HG02981 (cell line): ENCODE measurements at regions not wholly inside any gene's neighbourhood (a gene's known extent, or its start where the extent isn't known, plus 50 kb on each side); places are given as distances from the start of the nearest gene placed in this dataset.
A peak's percentile ranks its signal among the peaks of the same experiment; 100 is the strongest.

ENCODE experiments used
- ATAC-seq: cut with Tn5 transposase; IDR thresholded peaks from one replicate; pipeline ENCODE4 v1.9.1; 2021; ENCODE audit warnings: mild to moderate bottlenecking, moderate library complexity; ENCODE audit not compliant: unreplicated experiment

DNA sequence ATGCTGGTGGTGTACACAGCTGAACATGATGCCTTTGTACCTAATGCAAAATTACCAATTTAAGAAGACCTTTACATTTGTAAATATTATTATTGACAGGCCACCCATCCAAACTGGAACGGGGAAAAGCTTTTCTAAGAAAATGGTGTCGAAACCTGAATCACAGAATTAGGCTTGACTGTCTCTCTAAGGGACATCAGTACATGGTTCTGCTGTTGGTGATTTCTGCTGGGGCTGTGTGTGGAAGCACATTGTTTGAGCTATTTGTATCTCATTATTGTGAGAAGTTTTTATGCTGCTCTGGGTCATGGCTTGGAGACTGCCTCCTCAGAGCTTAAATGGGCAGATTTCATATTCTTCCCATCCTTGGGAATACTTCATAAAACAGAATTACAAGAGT, 420.9 kb upstream of the POU3F3 start:
- ATAC-seq: no peak

DNA sequence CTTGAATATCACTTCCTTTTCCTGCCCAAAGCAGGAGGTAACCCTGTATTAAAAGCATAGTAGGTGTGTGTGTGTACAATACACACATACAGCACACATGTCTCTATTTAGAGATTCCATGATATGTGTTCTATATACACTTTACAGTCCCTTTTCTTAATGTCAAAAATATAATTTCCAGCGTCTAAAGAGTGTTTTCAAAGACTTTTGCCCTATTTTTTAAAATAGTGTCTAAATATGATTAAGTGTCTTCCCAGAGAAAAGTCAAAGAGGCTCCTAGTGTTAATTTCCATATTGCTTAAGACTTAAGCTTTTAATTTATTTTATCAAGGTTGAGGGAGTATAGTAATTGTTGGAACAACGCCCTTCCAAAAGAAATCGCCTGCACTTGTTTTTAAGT, 420.3 kb upstream of the POU3F3 start:
- ATAC-seq: no peak

DNA sequence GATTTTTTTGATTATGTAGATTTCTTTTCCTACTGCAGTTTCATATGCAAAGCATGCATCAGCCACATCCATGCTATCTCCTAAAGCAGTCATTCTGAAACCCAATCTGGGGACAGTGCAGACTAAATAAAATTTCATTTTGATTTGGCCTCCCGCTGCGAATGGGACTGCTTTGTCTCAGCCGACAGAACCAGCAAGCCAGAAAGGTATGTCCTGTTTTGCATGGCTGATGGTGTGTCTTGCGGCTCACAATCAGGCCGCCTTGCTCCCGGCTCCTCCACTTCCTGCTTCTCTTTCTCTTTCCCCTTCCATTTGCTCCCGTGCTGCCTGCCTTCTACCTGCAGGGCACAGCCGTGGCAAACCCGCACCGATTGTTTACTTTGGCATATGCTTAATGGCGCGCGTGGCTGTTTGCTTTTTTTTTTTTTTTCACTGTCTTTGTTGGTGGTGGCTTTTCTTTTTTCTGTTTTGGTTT, 419.6 kb upstream of the POU3F3 start:
- ATAC-seq: peak; percentile 62

DNA sequence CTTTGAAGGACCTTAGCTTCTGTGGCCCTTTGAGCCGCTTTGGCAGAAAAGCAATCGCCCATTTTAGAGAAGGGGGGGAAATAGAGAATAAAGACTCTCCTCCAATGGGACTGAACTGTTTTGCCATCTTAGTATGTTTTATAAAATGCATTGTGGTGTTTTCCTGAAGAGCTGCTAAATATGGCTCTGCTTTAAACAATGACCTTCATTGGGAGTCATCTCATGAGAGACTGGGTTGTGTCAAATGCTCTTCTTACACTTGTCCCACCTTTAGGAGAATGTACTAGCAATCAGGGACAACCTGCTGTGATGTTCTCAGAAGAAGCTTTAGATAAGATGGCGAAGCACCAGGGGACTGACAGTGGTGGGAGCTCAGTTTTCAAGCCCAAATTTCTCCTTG, 418.9 kb upstream of the POU3F3 start:
- no peak for ATAC-seq

DNA sequence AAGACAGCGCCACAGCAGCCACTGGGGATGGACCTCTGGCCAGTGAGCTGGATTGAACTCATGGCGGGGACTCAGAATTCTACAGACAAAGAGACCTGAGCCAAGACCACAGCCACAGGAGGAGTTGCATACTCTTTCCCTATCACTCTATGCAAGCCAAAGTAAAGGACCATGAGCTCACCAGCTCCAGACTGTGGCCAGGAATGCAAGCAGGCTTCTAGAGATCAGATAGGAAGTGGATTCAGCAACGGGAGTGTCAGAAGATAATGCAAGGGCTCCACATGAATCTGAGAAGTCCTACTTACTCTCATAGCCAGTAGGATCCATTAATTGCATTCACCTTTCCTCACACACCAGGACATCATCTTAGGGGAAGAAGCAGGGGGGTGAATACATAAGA, 415.4 kb upstream of the POU3F3 start:
- no peak for ATAC-seq

DNA sequence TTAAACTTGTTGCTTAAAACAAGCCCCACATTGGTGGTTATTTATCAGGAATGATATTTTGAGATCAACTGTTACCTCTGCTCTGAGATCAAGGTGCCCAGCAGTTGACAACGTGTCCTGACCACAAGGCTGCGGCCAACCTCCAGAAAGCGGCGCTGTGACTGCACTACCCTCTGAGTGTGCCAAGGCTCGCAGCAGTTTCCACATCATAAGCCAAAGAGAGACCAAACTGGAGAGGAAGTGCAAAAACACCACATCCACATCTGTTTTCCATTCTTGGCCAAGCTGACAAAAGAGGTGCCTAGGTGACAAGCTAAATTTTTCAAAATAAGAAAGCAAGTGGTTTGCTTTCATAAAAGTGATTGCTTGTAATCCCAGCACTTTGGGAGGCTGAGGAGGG, 410.8 kb upstream of the POU3F3 start:
- ATAC-seq: no peak

DNA sequence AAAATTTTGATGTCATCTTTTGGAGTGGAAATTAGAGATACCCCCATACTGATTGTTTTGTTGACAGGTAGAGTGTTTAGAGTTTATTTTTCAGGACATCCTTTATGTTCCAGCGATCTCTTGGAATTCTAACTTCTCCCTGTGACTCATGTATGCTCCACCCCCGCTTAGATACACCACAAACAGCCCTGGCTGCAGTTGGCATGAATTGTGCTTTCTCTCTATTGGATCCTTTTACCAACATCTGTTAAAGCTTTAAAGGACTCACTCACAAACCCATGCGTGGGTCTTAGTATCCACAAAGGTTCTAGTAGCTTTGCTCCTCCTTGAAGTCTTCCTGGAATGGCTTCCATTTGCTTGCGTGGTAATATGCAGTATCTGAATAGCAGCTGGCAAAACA, 409.5 kb upstream of the POU3F3 start:
- ATAC-seq: no peak

DNA sequence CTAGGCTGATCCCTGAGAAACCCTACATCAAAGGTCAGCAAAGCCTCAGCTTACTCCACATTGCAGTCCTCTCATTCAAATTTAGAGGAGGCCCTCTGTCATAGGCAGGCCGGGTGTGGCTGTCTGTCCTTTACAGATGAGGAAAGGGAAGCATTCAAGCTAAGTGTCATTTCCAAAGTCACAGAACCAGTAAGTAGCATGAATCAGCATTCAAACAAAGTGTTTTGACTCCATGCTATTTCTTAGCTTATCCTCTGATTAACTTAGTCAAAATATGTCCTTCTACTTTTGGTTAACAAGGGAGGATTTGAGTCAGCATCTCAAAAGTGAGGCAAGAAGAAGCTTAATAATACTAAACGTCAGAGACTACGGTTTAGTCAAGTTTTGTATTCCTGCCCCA, 409.0 kb upstream of the POU3F3 start:
- ATAC-seq: no peak

DNA sequence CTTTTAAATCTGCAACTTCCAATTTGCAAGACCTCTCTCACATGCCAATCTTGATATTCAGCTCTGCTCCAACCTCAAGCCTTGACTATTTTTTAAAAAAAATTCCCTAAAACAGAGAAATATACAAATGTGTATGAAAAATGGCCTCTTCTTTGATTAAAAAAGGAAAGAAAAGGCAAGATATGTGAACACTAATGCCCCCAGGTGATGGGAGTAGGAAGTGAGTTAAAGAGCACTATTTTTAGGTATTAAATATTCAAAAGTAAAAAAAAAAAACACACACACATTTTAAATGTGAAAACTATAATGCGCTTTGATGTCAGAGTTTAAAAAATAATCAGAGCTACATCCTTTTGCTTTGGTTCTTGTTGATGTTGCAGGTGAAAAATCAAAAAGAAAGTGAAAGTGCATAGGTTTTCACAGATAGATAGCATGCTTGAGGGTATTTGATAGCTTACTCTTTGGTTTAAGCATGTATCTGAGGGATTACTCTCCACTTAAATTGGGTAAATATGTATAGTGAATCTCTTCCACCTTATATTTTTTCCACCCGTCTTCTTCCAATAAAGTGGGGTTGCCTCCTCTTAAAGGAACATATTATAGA, 406.0 kb upstream of the POU3F3 start:
- no peak for ATAC-seq

DNA sequence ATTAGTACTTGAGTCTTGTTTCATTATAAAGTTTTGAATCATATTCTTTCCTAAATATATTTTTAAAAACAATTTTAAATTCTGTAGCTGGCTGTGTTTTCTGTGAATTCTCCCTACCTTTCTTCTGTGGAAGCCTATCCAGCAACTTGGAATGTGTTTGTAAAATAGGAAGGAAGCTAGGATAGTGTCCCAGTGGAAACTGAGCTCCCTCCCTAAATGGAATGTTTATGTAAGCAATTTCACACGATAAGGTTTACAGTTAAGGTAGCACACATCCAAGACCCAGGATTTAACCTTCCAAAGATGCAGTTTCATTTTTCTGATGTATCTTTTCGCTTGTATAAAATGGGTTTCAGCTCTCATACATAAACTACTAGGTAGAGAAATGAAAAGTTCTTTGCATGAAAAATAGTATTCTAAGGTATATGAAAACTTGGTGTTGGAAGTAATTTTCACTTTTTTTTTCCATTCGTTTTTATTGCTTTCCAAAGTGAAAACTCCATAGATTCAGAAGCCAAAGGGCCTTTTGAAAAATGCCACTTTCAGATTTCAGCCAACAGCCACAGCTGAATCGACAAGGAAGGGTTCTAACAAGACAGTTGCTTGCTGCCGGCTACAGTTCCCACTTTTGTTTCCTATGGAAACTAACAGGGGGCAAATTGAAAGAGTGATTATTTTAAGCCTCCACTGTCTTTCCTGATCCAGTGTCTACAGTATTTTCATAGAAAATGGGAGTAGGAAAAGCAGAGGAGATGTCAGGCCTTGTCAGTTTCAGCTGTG, 405.1 kb upstream of the POU3F3 start:
- ATAC-seq: no peak

DNA sequence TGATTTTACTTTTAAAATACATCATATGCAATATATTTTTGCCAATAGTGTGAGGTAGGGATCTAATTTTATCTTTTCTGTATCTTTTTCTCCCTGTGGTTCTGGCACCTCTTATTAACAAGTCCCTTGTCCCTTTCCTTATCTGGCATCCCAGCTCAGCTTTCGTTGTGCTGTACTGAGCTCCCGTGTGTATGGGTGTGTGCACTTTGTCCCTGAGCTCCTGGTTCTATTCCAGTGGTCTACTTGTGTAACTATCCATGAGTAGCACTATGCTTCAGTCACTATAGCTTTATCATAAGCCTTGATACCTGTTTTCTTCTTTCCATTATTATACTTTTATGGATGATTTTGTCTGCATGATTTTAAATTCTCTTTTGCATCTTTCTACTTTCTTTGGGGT, 401.4 kb upstream of the POU3F3 start:
- no peak for ATAC-seq

DNA sequence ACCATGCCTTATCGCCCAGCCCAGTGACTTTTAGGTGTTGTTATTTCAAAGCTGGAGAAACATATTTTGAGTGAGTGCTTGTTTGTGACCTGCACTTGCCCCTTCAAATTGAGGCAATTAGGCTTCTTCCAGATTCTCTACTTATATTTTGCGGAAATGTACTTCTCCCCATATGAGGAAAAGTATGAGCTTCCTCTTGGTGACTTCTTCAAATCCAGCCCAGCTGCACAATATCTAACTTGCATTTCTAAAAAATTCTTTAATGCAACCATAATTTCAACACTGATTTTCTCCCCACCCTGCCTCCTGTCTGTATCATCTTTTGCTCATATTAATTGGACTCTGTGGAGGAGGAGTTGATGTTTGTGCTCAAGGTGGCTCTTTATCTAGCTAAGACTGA, 391.2 kb upstream of the POU3F3 start:
- ATAC-seq: no peak

DNA sequence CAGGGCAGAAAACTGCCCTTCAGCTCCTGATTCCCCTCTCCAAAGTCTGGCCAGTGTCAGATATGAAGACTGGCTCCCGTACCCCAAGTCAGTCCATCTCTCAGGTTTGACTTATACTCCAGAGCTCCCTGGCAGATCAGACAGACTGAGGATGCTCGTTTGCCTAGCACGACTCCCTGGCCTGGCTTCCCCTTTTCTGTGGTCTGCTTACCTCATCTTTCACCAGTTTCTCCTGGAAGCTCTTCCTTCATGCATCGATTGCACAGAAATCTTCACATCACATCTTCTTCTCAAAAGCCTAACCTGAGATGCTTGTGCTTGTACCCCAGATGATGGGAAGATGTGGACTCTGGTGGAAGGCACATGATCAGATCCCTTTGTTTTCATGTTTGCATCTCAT, 387.9 kb upstream of the POU3F3 start:
- no peak for ATAC-seq

DNA sequence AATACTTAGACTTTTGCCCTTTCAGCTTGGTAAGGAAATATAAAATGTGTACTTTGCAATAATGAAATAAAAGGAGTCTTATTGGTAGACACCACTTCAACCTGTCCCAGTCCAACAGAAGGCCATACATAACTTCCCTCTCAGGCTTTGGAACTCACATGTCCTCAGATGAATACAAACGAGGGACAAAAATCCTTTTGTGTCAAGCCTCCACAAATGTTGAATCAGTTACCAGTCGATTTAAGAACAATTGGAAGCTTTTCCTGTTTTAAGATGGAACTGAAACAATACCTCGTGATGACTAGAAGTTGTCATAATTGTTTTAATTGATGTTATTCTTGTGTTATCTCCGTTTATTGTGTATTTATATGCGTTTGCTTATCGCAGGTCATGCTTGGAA, 385.1 kb upstream of the POU3F3 start:
- no peak for ATAC-seq

DNA sequence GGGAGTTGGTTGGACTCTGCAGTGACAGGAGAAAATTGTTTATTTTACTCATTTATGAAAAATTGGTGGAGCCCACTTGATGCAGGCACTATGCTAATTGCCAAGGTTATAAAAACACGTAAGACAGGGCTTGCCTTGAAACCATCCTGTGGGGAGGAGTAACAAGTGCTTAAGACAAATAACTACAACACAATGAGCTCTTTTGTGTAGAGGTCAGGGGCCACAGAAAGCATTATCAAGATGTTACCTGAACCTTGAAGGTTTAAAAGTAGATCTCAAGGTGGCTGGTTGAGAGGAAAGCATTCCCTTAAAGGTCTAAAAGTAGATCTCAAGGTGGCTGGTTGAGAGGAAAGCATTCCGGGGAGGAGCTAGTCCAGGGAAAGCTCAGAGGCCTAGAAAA, 381.8 kb upstream of the POU3F3 start:
- no peak for ATAC-seq

DNA sequence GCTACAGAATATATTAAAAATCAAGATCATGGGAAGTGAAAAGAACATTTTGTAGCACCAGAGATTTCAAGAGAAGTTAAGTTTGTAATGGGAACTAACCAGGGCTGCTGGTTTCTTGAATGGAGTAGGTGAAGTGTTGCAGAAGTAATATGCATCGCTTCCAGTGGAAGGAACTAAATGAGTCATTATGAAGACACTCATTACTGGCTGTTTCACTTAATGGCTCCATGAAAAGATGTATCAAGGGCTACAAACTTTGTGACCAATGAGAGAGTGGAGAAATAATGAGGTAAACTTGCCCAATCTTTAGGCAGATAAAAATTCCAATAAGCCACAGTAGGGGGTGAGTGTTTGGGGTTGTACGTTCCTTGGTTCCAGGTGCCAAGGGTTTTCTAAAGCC, 380.4 kb upstream of the POU3F3 start:
- no peak for ATAC-seq

DNA sequence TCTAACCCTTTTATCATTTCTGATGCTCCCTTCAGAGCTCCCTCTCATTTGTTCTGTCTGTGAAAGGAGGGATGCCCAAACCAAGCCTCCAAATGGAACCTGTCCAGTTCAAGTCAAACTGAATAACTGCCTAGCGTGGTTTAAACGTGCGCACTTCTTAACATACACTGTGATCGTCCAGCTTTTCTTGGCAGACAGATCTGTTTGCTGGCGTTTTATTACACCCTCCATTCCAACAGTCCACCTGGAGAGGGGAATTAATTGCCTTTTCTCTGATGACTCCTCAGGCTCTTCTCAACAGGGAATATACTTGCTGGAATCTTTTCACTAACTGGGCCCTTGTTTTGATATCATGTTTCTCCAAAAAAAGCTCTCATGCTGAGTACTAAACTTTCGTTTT, 379.2 kb upstream of the POU3F3 start:
- ATAC-seq: no peak

DNA sequence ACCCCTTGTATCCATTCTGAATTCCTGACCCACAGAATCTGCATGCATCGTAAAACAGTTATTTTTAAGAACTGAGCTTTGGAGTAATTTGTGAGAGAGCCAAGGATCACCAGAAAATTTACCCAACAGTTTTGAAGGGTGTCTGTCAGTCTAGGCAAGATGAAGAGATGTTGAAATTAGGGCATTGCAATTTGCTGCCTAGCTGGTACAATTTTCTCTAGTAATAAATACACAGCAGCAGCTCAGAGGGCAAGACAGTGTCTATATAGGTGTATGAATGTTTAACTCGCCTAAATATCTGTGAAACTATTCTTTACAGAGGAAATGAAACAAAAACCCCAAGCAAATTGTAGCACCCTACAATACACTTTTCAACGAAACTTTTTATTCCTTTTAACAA, 377.8 kb upstream of the POU3F3 start:
- ATAC-seq: no peak

DNA sequence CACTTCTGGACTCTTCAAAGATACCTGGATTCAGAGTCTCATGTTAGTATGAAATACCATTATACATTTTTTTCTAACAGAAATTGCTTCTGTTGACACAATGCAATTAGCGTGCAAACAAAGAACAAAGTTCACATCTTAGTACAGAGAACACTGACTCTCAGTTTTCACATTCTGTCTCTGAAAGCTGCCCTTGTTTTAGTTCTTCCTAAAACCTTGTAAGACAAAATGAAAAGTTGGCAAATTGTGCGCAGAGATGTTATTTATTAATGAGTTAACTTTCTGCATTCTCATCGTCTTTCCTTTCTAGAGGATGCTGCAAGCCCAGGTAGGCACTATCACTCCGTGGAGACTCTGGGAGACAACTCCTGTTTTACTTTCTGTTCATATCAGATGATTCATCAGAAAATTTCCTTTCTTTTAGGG, 377.3 kb upstream of the POU3F3 start:
- no peak for ATAC-seq

DNA sequence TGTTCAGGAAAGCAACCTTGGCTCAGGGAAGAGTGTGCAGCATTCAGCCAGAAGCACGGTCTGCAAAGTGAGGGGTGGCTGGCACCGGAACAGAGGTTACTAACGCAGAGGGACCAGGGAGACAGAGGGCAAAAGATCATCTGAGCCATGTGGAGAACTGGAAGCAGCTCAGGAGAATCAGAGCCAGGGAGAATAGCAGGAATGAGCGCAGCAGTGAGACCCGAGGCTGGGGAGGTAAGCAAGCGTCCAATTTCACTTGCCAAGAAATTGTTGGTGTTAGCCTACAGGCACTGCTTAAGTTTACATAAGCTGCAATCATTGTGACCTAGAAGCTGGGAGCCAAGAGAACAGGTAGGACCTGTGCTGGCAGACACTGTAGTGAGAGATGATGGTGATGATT, 372.6 kb upstream of the POU3F3 start:
- no peak for ATAC-seq

DNA sequence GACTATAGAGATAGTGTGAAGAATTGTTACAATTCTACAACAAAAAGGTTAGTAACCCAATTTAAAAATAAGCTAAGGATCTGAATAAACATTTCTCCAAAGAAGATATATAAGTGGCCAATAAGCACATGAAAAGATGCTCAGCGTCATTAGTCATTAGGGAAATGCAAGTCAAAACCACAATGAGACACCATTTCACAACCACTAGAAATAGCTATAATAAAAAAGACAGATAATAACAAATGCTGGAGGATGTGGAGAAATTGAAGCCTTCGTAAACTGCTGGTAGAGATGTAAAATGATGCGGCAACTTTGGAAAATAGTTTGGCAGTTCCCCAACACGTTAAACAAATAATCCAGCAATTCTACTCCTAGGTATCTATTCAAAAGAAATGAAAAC, 366.5 kb upstream of the POU3F3 start:
- ATAC-seq: no peak

DNA sequence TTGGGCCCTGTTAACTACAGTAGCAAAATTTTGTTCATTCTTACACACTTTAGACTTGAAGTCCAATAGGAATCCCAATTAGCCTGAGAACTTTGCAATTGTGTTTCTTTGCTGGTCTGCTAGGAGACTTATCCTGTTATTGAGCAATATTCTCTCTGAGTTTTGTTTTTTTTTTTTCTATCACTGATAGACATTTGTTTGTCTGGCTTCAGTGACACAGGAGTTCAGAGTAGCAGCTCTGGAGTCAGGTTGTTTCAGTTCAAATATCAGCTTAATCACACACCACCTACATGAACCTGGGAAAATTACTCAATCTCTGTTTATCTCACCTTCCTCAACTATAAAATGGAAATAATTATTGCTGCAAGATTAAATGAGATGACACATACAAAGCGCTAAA, 360.2 kb upstream of the POU3F3 start:
- no peak for ATAC-seq

DNA sequence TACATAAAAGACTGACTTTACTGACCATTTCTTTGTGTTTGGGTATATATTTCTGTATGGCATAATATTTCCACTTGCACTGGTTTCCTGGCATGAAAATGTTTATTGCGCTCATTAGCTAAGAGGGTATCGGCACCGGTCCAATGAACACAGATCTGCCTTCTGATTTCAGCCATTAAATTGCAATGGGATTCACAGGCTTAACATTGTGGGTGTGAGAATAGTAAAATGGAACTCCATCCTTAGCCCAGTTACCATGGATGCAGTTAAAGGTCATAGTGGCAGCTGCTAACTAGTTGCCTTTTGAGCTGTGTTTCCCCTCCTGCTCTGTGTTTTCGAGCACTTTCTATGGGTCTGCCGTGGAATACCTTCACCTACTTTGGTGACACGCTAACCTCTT, 352.6 kb upstream of the POU3F3 start:
- no peak for ATAC-seq
